ENCODE measurements at regions not wholly inside any gene's neighbourhood (a gene's known extent, or its start where the extent isn't known, plus 50 kb on each side); places are given as distances from the start of the nearest gene placed in this dataset.

GRCh38 chr4:37101182-37101581 lies 143.4 kb upstream of the NWD2 start:
- no peak for TF ChIP-seq KLF16 (IDR thresholded peaks at IDR 0.05)
- TF ChIP-seq ZNF449 (CRISPR knock-in tag; IDR thresholded peaks at IDR 0.05), result no peak
